Ishikawa (cell line): ENCODE measurements at regions not wholly inside any gene's neighbourhood (a gene's known extent, or its start where the extent isn't known, plus 50 kb on each side); places are given as distances from the start of the nearest gene placed in this dataset.

Experiments used
- CEBPB ChIP-seq: IDR thresholded peaks from 2 replicates; pipeline ENCODE4 v1.6.1; 2012
- CREB1 ChIP-seq: IDR thresholded peaks from 2 replicates; pipeline ENCODE4 v1.6.1; 2012; ENCODE audit warnings: low read depth
- EGR1 ChIP-seq: IDR thresholded peaks from 2 replicates; pipeline ENCODE4 v1.6.1; 2012
- EP300 ChIP-seq: IDR thresholded peaks from 2 replicates; pipeline ENCODE4 v1.6.1; 2012; ENCODE audit warnings: borderline replicate concordance
- FOXM1 ChIP-seq: IDR thresholded peaks from 2 replicates; pipeline ENCODE4 v1.6.1; 2012; ENCODE audit warnings: low read depth, borderline replicate concordance
- NFIC ChIP-seq: IDR thresholded peaks from 2 replicates; pipeline ENCODE4 v1.6.1; 2012
- RAD21 ChIP-seq: IDR thresholded peaks from 2 replicates; pipeline ENCODE4 v1.6.1; 2012; ENCODE audit warnings: low read depth
- TAF1 ChIP-seq: IDR thresholded peaks from 2 replicates; pipeline ENCODE4 v1.6.1; 2012; ENCODE audit warnings: low read depth, mild to moderate bottlenecking
- TCF12 ChIP-seq: IDR thresholded peaks from 2 replicates; pipeline ENCODE4 v1.6.1; 2012; ENCODE audit warnings: low read depth
- TEAD4 ChIP-seq: IDR thresholded peaks from 2 replicates; pipeline ENCODE4 v1.6.1; 2012
- YY1 ChIP-seq: IDR thresholded peaks from 2 replicates; pipeline ENCODE4 v1.6.1; 2012; ENCODE audit warnings: low read depth
- ZBTB7A ChIP-seq: IDR thresholded peaks from 2 replicates; pipeline ENCODE4 v1.6.1; 2012; ENCODE audit warnings: low read depth
- TF ChIP-seq, protein P1 (sequence below): IDR thresholded peaks from 2 replicates; pipeline ENCODE4 v1.6.1; 2012
- TF ChIP-seq, protein P2 (sequence below): IDR thresholded peaks from 2 replicates; pipeline ENCODE4 v1.6.1; 2012; ENCODE audit warnings: low read depth, mild to moderate bottlenecking
- TF ChIP-seq, protein P3 (sequence below): IDR thresholded peaks from 2 replicates; pipeline ENCODE4 v1.6.1; 2012

GRCh38 chr10:129058664-129059155 is 408.3 kb upstream of the MGMT start:
- no peak for TF ChIP-seq FOXM1
- no peak for TF ChIP-seq TEAD4

DNA sequence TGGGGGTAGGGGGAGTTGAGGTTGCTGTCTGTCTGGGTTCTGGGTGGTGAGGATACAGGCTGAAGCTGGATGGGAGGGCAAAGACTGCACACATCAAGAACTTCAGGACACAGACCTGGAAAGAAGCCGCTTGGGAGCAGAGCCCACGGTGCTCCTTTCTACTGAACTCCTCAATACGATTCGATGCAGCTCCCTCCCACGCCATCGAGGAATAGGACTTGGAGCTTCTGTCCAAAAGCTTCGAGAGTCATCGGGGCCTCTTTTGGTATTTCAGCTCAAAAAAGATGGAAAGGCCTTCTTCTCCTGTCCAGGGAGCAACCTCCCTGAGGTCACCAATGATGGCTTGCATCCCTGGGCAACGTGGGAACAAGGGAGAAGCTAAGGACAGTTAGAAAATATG is 407.1 kb upstream of the MGMT start:
- no peak for TF ChIP-seq RAD21
- TF ChIP-seq ZBTB7A: no peak
- TF ChIP-seq TCF12: no peak
- no peak for TF ChIP-seq CEBPB
- no peak for TF ChIP-seq CREB1
- TF ChIP-seq, protein P1, sequence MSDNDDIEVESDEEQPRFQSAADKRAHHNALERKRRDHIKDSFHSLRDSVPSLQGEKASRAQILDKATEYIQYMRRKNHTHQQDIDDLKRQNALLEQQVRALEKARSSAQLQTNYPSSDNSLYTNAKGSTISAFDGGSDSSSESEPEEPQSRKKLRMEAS: no peak
- no peak for TF ChIP-seq TEAD4
- TF ChIP-seq YY1: no peak
- no peak for TF ChIP-seq EP300
- no peak for TF ChIP-seq NFIC

GRCh38 chr10:129063212-129063611 is 403.8 kb upstream of the MGMT start:
- TF ChIP-seq CREB1 (no peak), YY1 (no peak), ZBTB7A (no peak), TEAD4 (no peak), FOXM1 (no peak), NFIC (no peak), TAF1 (no peak), CEBPB (no peak), TCF12 (no peak), RAD21 (no peak), EGR1 (no peak), EP300 (no peak)
- TF ChIP-seq, protein P2, sequence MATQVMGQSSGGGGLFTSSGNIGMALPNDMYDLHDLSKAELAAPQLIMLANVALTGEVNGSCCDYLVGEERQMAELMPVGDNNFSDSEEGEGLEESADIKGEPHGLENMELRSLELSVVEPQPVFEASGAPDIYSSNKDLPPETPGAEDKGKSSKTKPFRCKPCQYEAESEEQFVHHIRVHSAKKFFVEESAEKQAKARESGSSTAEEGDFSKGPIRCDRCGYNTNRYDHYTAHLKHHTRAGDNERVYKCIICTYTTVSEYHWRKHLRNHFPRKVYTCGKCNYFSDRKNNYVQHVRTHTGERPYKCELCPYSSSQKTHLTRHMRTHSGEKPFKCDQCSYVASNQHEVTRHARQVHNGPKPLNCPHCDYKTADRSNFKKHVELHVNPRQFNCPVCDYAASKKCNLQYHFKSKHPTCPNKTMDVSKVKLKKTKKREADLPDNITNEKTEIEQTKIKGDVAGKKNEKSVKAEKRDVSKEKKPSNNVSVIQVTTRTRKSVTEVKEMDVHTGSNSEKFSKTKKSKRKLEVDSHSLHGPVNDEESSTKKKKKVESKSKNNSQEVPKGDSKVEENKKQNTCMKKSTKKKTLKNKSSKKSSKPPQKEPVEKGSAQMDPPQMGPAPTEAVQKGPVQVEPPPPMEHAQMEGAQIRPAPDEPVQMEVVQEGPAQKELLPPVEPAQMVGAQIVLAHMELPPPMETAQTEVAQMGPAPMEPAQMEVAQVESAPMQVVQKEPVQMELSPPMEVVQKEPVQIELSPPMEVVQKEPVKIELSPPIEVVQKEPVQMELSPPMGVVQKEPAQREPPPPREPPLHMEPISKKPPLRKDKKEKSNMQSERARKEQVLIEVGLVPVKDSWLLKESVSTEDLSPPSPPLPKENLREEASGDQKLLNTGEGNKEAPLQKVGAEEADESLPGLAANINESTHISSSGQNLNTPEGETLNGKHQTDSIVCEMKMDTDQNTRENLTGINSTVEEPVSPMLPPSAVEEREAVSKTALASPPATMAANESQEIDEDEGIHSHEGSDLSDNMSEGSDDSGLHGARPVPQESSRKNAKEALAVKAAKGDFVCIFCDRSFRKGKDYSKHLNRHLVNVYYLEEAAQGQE: no peak
- TF ChIP-seq, protein P1: no peak
- TF ChIP-seq, protein P3, sequence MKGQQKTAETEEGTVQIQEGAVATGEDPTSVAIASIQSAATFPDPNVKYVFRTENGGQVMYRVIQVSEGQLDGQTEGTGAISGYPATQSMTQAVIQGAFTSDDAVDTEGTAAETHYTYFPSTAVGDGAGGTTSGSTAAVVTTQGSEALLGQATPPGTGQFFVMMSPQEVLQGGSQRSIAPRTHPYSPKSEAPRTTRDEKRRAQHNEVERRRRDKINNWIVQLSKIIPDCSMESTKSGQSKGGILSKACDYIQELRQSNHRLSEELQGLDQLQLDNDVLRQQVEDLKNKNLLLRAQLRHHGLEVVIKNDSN: no peak

GRCh38 chr10:129063877-129064276 is 403.2 kb upstream of the MGMT start:
- TF ChIP-seq CEBPB (no peak), EGR1 (no peak), EP300 (no peak), NFIC (no peak), ZBTB7A (no peak), FOXM1 (no peak)
- TF ChIP-seq, protein P2: no peak

DNA sequence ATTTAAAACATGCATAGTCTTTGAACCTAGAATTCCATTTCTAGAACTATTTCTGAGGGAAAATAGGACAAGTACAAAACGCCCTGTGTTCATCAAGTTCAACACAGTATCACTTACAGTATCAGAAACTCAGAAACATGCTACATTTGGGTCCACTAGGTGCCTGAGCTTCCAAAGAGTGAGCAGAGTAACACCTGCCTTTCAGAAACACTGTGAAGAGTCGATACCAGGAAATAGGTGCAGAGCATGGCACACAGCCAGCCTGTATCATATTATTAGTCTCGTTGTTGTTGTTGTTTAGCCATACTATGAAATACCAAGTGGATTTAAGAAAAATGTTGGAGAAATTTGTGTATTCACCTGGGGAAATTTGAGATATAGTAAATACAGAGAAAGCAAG is 392.1 kb upstream of the MGMT start:
- no peak for TF ChIP-seq YY1
- TF ChIP-seq, protein P2: no peak
- no peak for TF ChIP-seq RAD21
- TF ChIP-seq ZBTB7A: no peak
- TF ChIP-seq EGR1: no peak
- TF ChIP-seq FOXM1: no peak
- no peak for TF ChIP-seq TAF1
- no peak for TF ChIP-seq TCF12
- no peak for TF ChIP-seq CREB1
- TF ChIP-seq, protein P1: no peak
- TF ChIP-seq, protein P3: no peak
- TF ChIP-seq NFIC: no peak
- no peak for TF ChIP-seq EP300
- TF ChIP-seq TEAD4: no peak
- TF ChIP-seq CEBPB: no peak
